ENCODE measurements at regions not wholly inside any gene's neighbourhood (a gene's known extent, or its start where the extent isn't known, plus 50 kb on each side); places are given as distances from the start of the nearest gene placed in this dataset.
A peak's percentile ranks its signal among the peaks of the same experiment; 100 is the strongest.

- no peak for TF ChIP-seq CTCF (IDR thresholded peaks at IDR 0.05)
- no peak for TF ChIP-seq POLR2A (IDR thresholded peaks at IDR 0.05)
- Histone ChIP-seq H3K36me3 (no peaks in the 10 kb centered on the region), H3K4me3 (replicated peaks in 1 of 3) (no peak overlapping the region), H3K27me3 (no peaks in the 10 kb centered on the region), H3K27ac (no peak overlapping the region), H3K4me1 (peaks cover 5 to 13% of the 10 kb centered on the region in 2 donors), H3K9me3 (no peaks in the 10 kb centered on the region)
- intact Hi-C loops (cut with DNase I): no loop called here
- no peak for DNase-seq
- WGBS, 2 donors: 69 to 73% methylated on average over 7 of the region's 7 CpGs
These were observed 133.1 kb downstream of the SETD4 start for GRCh38 chr21:35927262-35927661.

DNA sequence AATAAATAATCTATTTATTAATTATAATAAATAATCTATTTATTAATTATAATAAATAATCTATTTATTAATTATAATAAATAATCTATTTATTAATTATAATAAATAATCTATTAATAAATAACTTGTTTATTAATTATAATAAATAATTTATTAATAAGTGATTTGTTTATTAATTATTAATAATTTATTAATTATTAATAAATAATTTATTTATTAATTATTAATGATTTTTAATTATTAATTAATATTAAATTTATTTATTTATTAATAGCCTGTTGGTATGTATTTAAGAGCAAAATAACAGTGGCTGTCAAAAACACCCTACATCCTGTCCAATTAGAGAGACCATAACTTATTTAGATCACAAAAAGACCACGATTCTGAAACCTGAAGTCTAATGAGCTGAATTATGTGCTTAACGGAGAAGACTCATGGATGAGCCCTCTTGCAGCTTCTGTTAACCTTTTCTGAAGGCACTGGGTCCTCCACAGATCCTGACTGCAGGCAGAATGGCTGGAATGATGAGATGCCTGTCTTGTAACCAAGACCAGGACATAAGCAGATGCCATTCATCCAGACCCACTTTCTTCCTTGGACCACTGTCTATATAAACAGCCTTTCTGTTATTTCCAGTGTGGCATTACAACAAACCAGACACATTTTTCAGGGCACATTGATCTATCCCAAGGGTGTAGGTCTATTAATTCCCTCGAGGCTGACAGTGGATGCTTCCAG is 134.2 kb downstream of the SETD4 start:
- H3K4me3 ChIP-seq (replicated peaks in 1 of 3): no peak overlapping the region
- peaks cover 5 to 8% of the 10 kb centered on the region in 2 donors for H3K4me1 ChIP-seq
- no peak overlapping the region for H3K27ac ChIP-seq
- no peaks in the 10 kb centered on the region for H3K36me3 ChIP-seq
- H3K27me3 ChIP-seq: no peaks in the 10 kb centered on the region
- intact Hi-C loops (cut with DNase I): no loop called here
- no peak for TF ChIP-seq CTCF (IDR thresholded peaks at IDR 0.05)
- TF ChIP-seq POLR2A (IDR thresholded peaks at IDR 0.05): no peak
- no peak for DNase-seq
- 81 to 92% methylated on average over 3 of the region's 3 CpGs for WGBS, 2 donors
- H3K9me3 ChIP-seq: no peaks in the 10 kb centered on the region

- Histone ChIP-seq H3K9me3 (no peaks in the 10 kb centered on the region), H3K27me3 (no peaks in the 10 kb centered on the region), H3K27ac (peak overlapping the region in 1 of 3 donors; percentile 35), H3K4me3 (replicated peaks in 1 of 3) (no peak overlapping the region), H3K36me3 (no peaks in the 10 kb centered on the region), H3K4me1 (peaks cover 5 to 8% of the 10 kb centered on the region in 2 donors)
- TF ChIP-seq POLR2A (IDR thresholded peaks at IDR 0.05) (no peak), CTCF (IDR thresholded peaks at IDR 0.05) (no peak)
- intact Hi-C loops (cut with DNase I): no loop called here
- WGBS, 2 donors: 25 to 26% methylated on average over 6 of the region's 6 CpGs
- DNase-seq: peak; percentile 15 to 38
These were observed 134.8 kb downstream of the SETD4 start for GRCh38 chr21:35925497-35925896.

- H3K27me3 ChIP-seq: no peaks in the 10 kb centered on the region
- 86 to 88% methylated on average over 6 of the region's 6 CpGs for WGBS, 2 donors
- H3K4me3 ChIP-seq (replicated peaks in 1 of 3): no peak overlapping the region
- peaks cover 5 to 8% of the 10 kb centered on the region in 2 donors for H3K4me1 ChIP-seq
- H3K9me3 ChIP-seq: no peaks in the 10 kb centered on the region
- DNase-seq: peak in 1 of 2 donors; percentile 3
- no peaks in the 10 kb centered on the region for H3K36me3 ChIP-seq
- H3K27ac ChIP-seq: peak overlapping the region in 1 of 3 donors; percentile 35
- TF ChIP-seq CTCF (IDR thresholded peaks at IDR 0.05) (no peak), POLR2A (IDR thresholded peaks at IDR 0.05) (no peak)
- intact Hi-C loops (cut with DNase I): no loop called here
These were observed 135.5 kb downstream of the SETD4 start for GRCh38 chr21:35924714-35925301.

- no peak overlapping the region for H3K4me3 ChIP-seq (replicated peaks in 1 of 3)
- no peak overlapping the region for H3K27ac ChIP-seq
- no peaks in the 10 kb centered on the region for H3K27me3 ChIP-seq
- H3K36me3 ChIP-seq: no peaks in the 10 kb centered on the region
- peaks cover 5 to 8% of the 10 kb centered on the region in 2 donors for H3K4me1 ChIP-seq
- intact Hi-C loops (cut with DNase I): no loop called here
- no peak for TF ChIP-seq POLR2A (IDR thresholded peaks at IDR 0.05)
- no peak for TF ChIP-seq CTCF (IDR thresholded peaks at IDR 0.05)
- WGBS, 2 donors: 84 to 91% methylated on average over 5 of the region's 5 CpGs
- H3K9me3 ChIP-seq: no peaks in the 10 kb centered on the region
- DNase-seq: no peak
These were observed 136.4 kb downstream of the SETD4 start for GRCh38 chr21:35923971-35924370.

Measured in thyroid gland (tissue), 4 donors.